IMR-90 (cell line): ENCODE measurements at regions not wholly inside any gene's neighbourhood (a gene's known extent, or its start where the extent isn't known, plus 50 kb on each side); places are given as distances from the start of the nearest gene placed in this dataset.

Experiments used
- CEBPB ChIP-seq: IDR thresholded peaks from 2 replicates; pipeline ENCODE4 v1.6.1; 2012; ENCODE audit warnings: low read depth, low read length, improper control_type of control experiment
- FOS ChIP-seq: fragments of 150-350 bp; IDR thresholded peaks from 2 replicates; pipeline ENCODE4 v1.6.1; 2016; ENCODE audit warnings: low read depth, low read length
- POLR2A ChIP-seq: IDR thresholded peaks from 2 replicates; pipeline ENCODE4 v1.6.1; 2012; ENCODE audit warnings: mild to moderate bottlenecking, low read depth, low read length
- RAD21 ChIP-seq: IDR thresholded peaks from 2 replicates; pipeline ENCODE4 v1.6.1; 2012; ENCODE audit warnings: low read length, improper control_type of control experiment
- RCOR1 ChIP-seq: IDR thresholded peaks from 2 replicates; pipeline ENCODE4 v1.6.1; 2012; ENCODE audit warnings: mild to moderate bottlenecking, low read length, improper control_type of control experiment; ENCODE audit not compliant: insufficient replicate concordance
- RFX5 ChIP-seq: IDR thresholded peaks from 2 replicates; pipeline ENCODE4 v1.8.0; 2012; ENCODE audit warnings: low read depth, mild to moderate bottlenecking, low read length, moderate library complexity
- SMC3 ChIP-seq: fragments of 150-350 bp; IDR thresholded peaks from 2 replicates; pipeline ENCODE4 v1.6.1; 2016; ENCODE audit warnings: low read depth, mild to moderate bottlenecking, antibody characterized with exemption, low read length, moderate library complexity
- TF ChIP-seq, protein P1 (sequence below): conservative IDR thresholded peaks from 2 replicates; pipeline ENCODE4 v1.5.1; 2012; ENCODE audit warnings: mild to moderate bottlenecking, low read depth, low read length, improper control_type of control experiment

DNA sequence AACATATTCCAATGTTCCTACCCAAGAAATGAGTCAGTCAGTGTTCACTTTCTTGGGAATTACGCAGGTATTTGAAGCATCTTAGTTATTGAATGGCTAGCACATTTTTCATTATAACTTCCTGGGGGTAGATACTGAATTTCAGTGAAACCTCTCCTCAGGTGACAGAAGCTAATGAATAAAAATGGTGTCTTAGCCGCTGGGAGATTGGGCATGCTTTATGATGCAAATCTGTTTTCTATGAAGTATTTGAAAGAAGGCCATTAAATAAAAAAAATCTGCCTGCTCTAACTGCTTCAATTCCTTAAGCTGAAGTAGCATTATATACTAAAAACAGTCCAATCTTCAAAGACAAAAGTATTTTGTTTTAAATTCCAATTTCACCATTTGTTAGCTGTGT, 132.8 kb upstream of the CYRIA start:
- no peak for TF ChIP-seq RFX5
- TF ChIP-seq, protein P1, sequence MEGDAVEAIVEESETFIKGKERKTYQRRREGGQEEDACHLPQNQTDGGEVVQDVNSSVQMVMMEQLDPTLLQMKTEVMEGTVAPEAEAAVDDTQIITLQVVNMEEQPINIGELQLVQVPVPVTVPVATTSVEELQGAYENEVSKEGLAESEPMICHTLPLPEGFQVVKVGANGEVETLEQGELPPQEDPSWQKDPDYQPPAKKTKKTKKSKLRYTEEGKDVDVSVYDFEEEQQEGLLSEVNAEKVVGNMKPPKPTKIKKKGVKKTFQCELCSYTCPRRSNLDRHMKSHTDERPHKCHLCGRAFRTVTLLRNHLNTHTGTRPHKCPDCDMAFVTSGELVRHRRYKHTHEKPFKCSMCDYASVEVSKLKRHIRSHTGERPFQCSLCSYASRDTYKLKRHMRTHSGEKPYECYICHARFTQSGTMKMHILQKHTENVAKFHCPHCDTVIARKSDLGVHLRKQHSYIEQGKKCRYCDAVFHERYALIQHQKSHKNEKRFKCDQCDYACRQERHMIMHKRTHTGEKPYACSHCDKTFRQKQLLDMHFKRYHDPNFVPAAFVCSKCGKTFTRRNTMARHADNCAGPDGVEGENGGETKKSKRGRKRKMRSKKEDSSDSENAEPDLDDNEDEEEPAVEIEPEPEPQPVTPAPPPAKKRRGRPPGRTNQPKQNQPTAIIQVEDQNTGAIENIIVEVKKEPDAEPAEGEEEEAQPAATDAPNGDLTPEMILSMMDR: no peak
- no peak for TF ChIP-seq CEBPB
- no peak for TF ChIP-seq FOS
- TF ChIP-seq RAD21: no peak
- TF ChIP-seq RCOR1: no peak
- no peak for TF ChIP-seq POLR2A
- TF ChIP-seq SMC3: no peak
